ENCODE measurements at regions not wholly inside any gene's neighbourhood (a gene's known extent, or its start where the extent isn't known, plus 50 kb on each side); places are given as distances from the start of the nearest gene placed in this dataset.
"Not testable (repeated sequence)": the region's sequence is repeated elsewhere in the genome, so short reads cannot be mapped to it uniquely, and the experiment has no call there.

DNA sequence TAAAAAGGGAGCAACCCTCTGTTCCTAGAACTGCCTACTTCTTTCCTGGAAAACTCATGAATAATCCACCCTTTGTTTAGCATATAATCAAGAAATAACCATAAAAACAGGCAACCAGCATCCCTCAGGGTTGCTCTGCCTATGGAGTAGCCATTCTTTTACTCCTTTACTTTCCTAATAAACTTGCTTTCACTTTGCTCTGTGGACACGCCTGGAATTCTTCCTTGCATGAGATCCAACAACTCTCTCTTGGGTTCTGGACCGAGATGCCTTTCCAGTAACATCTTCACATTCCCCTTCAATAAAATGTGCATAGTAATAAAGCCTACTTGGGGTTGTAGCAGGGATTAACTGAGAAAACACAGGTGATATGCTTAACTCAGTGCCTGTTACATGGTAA is 286.4 kb upstream of the AMIGO2 start:
- no peak for DNase-seq
- no peaks in the 10 kb centered on the region for H3K9me3 ChIP-seq
- no peaks in the 10 kb centered on the region for H3K36me3 ChIP-seq
- no peak overlapping the region for H3K4me3 ChIP-seq (ENCODE audit: low read depth, low read length)
- TF ChIP-seq, protein P1, sequence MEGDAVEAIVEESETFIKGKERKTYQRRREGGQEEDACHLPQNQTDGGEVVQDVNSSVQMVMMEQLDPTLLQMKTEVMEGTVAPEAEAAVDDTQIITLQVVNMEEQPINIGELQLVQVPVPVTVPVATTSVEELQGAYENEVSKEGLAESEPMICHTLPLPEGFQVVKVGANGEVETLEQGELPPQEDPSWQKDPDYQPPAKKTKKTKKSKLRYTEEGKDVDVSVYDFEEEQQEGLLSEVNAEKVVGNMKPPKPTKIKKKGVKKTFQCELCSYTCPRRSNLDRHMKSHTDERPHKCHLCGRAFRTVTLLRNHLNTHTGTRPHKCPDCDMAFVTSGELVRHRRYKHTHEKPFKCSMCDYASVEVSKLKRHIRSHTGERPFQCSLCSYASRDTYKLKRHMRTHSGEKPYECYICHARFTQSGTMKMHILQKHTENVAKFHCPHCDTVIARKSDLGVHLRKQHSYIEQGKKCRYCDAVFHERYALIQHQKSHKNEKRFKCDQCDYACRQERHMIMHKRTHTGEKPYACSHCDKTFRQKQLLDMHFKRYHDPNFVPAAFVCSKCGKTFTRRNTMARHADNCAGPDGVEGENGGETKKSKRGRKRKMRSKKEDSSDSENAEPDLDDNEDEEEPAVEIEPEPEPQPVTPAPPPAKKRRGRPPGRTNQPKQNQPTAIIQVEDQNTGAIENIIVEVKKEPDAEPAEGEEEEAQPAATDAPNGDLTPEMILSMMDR (IDR thresholded peaks at IDR 0.05; ENCODE audit: low read depth, low read length) = no peak
- no peaks in the 10 kb centered on the region for H3K27me3 ChIP-seq
- no peaks in the 10 kb centered on the region for H3K4me1 ChIP-seq

DNA sequence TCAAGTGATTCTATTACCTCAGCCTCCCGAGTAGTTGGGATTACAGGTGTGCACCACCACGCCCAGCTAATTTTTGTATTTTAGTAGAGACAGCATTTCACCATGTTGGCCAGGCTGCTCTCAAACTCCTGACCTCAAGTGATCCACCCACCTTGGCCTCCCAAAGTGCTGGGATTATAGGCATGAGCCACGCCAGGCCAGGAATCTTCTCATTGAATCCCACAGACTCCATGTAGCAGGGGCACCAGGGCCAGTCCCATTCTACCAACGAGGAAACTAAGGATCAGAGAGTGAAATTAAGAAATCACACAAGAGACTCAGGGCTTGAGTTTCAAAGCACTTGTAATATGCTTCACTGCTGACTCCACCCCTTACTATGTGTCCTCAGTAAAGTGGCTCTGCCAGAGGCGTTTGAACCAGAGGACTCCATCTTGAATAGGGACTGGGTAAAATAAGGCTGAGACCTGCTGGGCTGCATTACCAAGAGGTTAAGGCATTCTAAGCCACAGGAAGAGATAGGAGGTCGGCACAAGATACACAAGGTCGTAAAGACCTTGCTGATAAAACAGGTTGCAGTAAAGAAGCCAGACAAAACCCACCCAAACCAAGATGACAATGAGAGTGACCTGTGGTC is 285.8 kb upstream of the AMIGO2 start:
- H3K27me3 ChIP-seq; DNase-seq; H3K4me1 ChIP-seq; H3K36me3 ChIP-seq; H3K9me3 ChIP-seq; H3K4me3 ChIP-seq (ENCODE audit: low read depth, low read length): not testable (repeated sequence)

GRCh38 chr12:47364261-47364660 is 284.5 kb upstream of the AMIGO2 start:
- Histone ChIP-seq H3K4me3 (ENCODE audit: low read depth, low read length) (no peak overlapping the region), H3K9me3 (no peaks in the 10 kb centered on the region), H3K36me3 (no peaks in the 10 kb centered on the region), H3K27me3 (no peaks in the 10 kb centered on the region), H3K4me1 (no peaks in the 10 kb centered on the region)
- TF ChIP-seq, protein P1 (IDR thresholded peaks at IDR 0.05; ENCODE audit: low read depth, low read length) = no peak
- DNase-seq = no peak

DNA sequence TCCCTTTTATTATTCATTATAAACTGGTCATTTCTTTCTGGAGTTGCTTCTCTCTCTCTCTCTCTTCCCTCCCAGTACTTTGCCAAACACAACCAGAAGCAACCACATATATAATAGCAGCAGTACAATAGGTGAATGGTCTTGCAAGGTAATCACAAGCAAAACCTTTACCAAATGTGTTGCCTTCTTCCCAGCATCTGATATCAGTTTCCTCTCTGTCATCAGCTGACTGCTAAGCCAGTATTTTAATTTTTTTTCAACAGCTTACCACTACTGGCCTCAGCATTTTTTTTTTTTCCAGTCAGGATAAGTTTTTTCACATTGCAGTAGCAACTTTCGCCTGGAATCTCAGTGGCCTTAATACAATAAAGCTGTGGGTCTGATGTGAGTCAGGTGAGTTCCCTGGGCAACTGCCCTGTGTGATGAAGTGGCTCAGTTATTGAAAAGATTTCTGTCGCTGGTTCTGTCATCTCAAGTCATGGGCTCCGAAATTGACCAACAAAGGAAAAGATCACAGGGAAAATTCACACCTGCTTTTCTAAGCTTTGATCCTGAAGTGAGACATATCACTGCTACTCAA is 282.5 kb upstream of the AMIGO2 start:
- DNase-seq = no peak
- no peak overlapping the region for H3K4me3 ChIP-seq (ENCODE audit: low read depth, low read length)
- H3K36me3 ChIP-seq = no peaks in the 10 kb centered on the region
- no peaks in the 10 kb centered on the region for H3K9me3 ChIP-seq
- no peaks in the 10 kb centered on the region for H3K4me1 ChIP-seq
- TF ChIP-seq, protein P1 (IDR thresholded peaks at IDR 0.05; ENCODE audit: low read depth, low read length) = no peak
- H3K27me3 ChIP-seq = no peaks in the 10 kb centered on the region

GRCh38 chr12:47361389-47362021 is 281.7 kb upstream of the AMIGO2 start:
- DNase-seq = no peak
- H3K4me1 ChIP-seq = no peaks in the 10 kb centered on the region

DNA sequence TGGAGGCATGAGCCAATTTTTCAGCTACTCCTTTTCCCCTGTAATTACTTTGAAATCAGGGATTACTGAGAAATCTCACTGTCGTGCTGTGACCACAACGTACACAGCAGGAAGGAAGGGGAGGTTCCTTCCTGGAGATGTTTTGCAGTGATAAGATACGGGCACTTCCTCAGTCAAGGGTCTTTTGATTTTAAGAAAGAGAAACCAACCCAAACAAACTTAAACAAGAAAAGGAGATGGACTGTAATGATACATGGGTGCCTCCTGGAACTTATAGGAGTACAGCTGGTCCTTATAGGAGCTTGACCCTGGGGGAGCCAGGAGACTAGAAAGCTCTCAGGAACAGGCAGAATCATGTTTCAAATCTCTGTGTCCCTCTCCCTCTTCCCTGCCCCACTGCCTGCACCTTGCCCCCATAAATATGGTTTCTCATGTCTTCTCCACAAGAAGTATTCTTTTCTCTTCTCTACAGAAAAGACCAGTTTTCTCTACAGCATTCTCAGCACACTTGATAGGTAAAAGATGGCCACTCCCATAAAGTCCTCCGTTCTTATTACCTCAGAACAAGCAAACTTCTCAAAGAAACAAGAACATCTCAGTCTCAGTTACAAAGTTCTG is 281.1 kb upstream of the AMIGO2 start:
- no peak overlapping the region for H3K4me3 ChIP-seq (ENCODE audit: low read depth, low read length)
- TF ChIP-seq, protein P1 (IDR thresholded peaks at IDR 0.05; ENCODE audit: low read depth, low read length) = no peak
- H3K9me3 ChIP-seq = no peaks in the 10 kb centered on the region
- H3K4me1 ChIP-seq = no peaks in the 10 kb centered on the region
- H3K36me3 ChIP-seq = no peaks in the 10 kb centered on the region
- no peak for DNase-seq
- no peaks in the 10 kb centered on the region for H3K27me3 ChIP-seq

More at GRCh38 chr12:47361389-47362021, 281.7 kb upstream of the AMIGO2 start:
- Histone ChIP-seq H3K4me3 (ENCODE audit: low read depth, low read length) (no peak overlapping the region), H3K9me3 (no peaks in the 10 kb centered on the region), H3K36me3 (no peaks in the 10 kb centered on the region), H3K27me3 (no peaks in the 10 kb centered on the region)
- TF ChIP-seq, protein P1 (IDR thresholded peaks at IDR 0.05; ENCODE audit: low read depth, low read length) = no peak
